Activated CD8-positive, alpha-beta T cell treated with anti-CD3 and anti-CD28 coated beads, Interleukin-2, amount 10 ng/mL, durations not matched to agents 7 days and 5 days (primary cell): ENCODE measurements at regions not wholly inside any gene's neighbourhood (a gene's known extent, or its start where the extent isn't known, plus 50 kb on each side); places are given as distances from the start of the nearest gene placed in this dataset.

Source experiments
- ATAC-seq: fragments of 150-1000 bp; cut with Tn5 transposase; one replicate; pipeline ENCODE4 v1.10.0; 2021; ENCODE audit warnings: moderate library complexity
- CTCF ChIA-PET: fragments of 350-600 bp; sonication (Branson Sonifier 250); formaldehyde crosslinking; loops from one replicate; lab custom pipeline; 2021; ENCODE audit warnings: antibody characterized with exemption; lab: Charles Lee
- POLR2A ChIA-PET: fragments of 350-600 bp; sonication (Branson Sonifier 250); formaldehyde crosslinking; loops from one replicate; lab custom pipeline; 2021; ENCODE audit warnings: antibody characterized with exemption; lab: Charles Lee
- DNase-seq: peaks from one replicate; pipeline ENCODE4 v3.0.0-alpha.2; 2020
- H3K27ac Mint-ChIP-seq: one replicate; pipeline ENCODE4 v1.8.0; 2021; ENCODE audit warnings: mild to moderate bottlenecking, mixed read lengths
- H3K27me3 Mint-ChIP-seq: one replicate; pipeline ENCODE4 v1.8.0; 2021; ENCODE audit warnings: low read depth, mixed read lengths
- H3K36me3 Mint-ChIP-seq: one replicate; pipeline ENCODE4 v1.8.0; 2021; ENCODE audit warnings: low read depth, mixed read lengths
- H3K4me1 Mint-ChIP-seq: one replicate; pipeline ENCODE4 v1.8.0; 2021; ENCODE audit warnings: low read depth, mixed read lengths
- H3K4me3 Mint-ChIP-seq: one replicate; pipeline ENCODE4 v1.8.0; 2021; ENCODE audit warnings: mild to moderate bottlenecking, mixed read lengths
- H3K9me3 Mint-ChIP-seq: one replicate; pipeline ENCODE4 v1.8.0; 2022; ENCODE audit warnings: mixed read lengths; ENCODE audit not compliant: insufficient read depth

- POLR2A ChIA-PET = no interaction called here
- no peaks in the 10 kb centered on the region for H3K9me3 Mint-ChIP-seq
Observed at GRCh38 chr16:27704252-27704651, 154.3 kb downstream of the KATNIP start.

GRCh38 chr16:27706156-27706865, 156.4 kb downstream of the KATNIP start:
- no peak for DNase-seq
- H3K4me3 Mint-ChIP-seq = no peak overlapping the region
- H3K9me3 Mint-ChIP-seq = no peaks in the 10 kb centered on the region
- H3K27ac Mint-ChIP-seq = no peak overlapping the region
- H3K4me1 Mint-ChIP-seq = no peaks in the 10 kb centered on the region
- H3K27me3 Mint-ChIP-seq = no peaks in the 10 kb centered on the region
- H3K36me3 Mint-ChIP-seq = no peaks in the 10 kb centered on the region
- no peak for ATAC-seq
- ChIA-PET POLR2A (no interaction called here), CTCF (no interaction called here)

More at GRCh38 chr16:27704252-27704651, 154.3 kb downstream of the KATNIP start:
- Mint-ChIP-seq H3K4me1 (no peaks in the 10 kb centered on the region), H3K27ac (no peak overlapping the region), H3K4me3 (no peak overlapping the region), H3K36me3 (no peaks in the 10 kb centered on the region), H3K27me3 (no peaks in the 10 kb centered on the region)
- DNase-seq (no peak), ATAC-seq (no peak)
- CTCF ChIA-PET = interaction anchor here (1.7 kb wide), 1 partner anchor 13 kb away, joined by 6 read pairs; no protein-coding TSS in a partner anchor

DNA sequence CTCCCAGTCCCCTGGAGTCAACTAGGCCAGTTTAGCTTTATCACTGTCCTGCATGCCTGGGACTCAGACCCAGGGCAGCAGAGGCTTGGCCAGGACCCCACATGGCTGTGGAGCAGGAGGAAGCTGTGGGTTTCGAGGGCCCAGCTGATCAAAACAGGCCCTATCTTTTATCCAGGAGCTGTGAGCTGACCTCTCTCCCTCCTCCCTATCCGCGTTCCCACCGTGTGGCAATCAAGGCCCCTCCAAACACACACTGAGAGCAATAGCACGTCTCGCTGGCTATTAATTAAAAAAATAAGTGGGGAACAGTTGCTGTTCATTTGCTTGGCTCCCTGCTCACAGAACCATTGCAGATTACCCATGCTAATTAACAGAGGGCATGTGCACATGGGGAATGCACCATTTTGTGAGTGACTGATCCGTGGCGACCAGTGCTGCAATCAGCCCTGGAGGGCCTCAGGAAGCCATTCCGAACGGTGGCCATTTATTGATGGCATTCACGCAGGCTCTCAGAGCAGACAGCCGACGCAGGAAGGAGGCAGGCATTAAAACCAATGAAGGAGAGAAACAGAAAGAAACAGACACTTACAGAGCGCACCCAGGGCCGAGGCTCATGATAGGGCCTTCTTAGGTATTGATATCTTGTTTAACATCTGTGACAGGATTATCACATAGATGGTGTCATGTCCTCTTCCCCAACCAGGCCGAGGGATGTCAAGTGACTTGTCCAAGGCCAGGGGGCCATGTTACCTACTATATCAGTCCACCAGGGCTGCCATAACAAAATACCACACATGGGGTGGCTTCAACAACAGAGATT, 157.1 kb downstream of the KATNIP start:
- CTCF ChIA-PET = no interaction called here

GRCh38 chr16:27708651-27709050, 158.7 kb downstream of the KATNIP start:
- ChIA-PET POLR2A (no interaction called here), CTCF (no interaction called here)
- ATAC-seq (no peak), DNase-seq (no peak)
- Mint-ChIP-seq H3K27ac (no peak overlapping the region), H3K27me3 (no peaks in the 10 kb centered on the region), H3K4me1 (no peaks in the 10 kb centered on the region), H3K4me3 (no peak overlapping the region), H3K36me3 (peaks cover 2% of the 10 kb centered on the region), H3K9me3 (no peaks in the 10 kb centered on the region)

More for the DNA sequence above, 157.1 kb downstream of the KATNIP start:
- Mint-ChIP-seq H3K4me3 (no peak overlapping the region), H3K4me1 (no peaks in the 10 kb centered on the region), H3K9me3 (no peaks in the 10 kb centered on the region), H3K27ac (no peak overlapping the region), H3K36me3 (no peaks in the 10 kb centered on the region), H3K27me3 (no peaks in the 10 kb centered on the region)
- ATAC-seq (no peak), DNase-seq (no peak)
- POLR2A ChIA-PET = interaction anchor here (0.6 kb wide), 1 partner anchor 18 kb away, joined by 4 read pairs; no protein-coding TSS in a partner anchor

GRCh38 chr16:27712251-27712711, 162.3 kb downstream of the KATNIP start:
- Mint-ChIP-seq H3K9me3 (no peaks in the 10 kb centered on the region), H3K4me1 (no peaks in the 10 kb centered on the region), H3K4me3 (no peak overlapping the region), H3K27me3 (no peaks in the 10 kb centered on the region), H3K36me3 (peaks cover 2% of the 10 kb centered on the region), H3K27ac (no peak overlapping the region)
- CTCF ChIA-PET = no interaction called here
- DNase-seq (no peak), ATAC-seq (no peak)
- POLR2A ChIA-PET = no interaction called here

DNA sequence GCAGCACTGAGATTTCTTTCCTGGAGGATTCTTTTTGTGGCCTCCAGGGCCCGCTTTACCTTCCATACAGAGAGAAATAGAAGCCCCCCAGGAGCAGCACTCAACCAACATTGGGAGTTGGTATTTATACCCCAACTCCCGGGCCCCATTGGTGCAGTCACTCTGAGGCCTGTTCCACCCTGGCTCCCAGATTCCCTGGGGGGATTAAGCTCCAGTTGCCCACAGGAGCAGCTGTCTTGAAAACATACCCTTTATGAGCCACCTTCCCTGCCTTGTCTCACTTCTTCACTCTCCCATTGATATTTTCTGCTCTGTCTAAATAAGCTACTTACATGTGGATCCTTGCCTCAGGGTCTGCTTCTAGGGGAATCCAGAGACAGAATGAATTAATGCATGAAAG, 167.8 kb downstream of the KATNIP start:
- Mint-ChIP-seq H3K4me3 (no peak overlapping the region), H3K4me1 (no peaks in the 10 kb centered on the region), H3K27me3 (no peaks in the 10 kb centered on the region), H3K9me3 (no peaks in the 10 kb centered on the region), H3K27ac (no peak overlapping the region), H3K36me3 (peaks cover 2% of the 10 kb centered on the region)
- DNase-seq (no peak), ATAC-seq (no peak)
- ChIA-PET POLR2A (no interaction called here), CTCF (no interaction called here)

- no peak for ATAC-seq
- no peak for DNase-seq
- no peaks in the 10 kb centered on the region for H3K4me1 Mint-ChIP-seq
- no peaks in the 10 kb centered on the region for H3K27me3 Mint-ChIP-seq
- POLR2A ChIA-PET = no interaction called here
- peaks cover 2% of the 10 kb centered on the region for H3K36me3 Mint-ChIP-seq
- H3K4me3 Mint-ChIP-seq = no peak overlapping the region
- H3K27ac Mint-ChIP-seq = no peak overlapping the region
- H3K9me3 Mint-ChIP-seq = no peaks in the 10 kb centered on the region
- CTCF ChIA-PET = no interaction called here
Observed at GRCh38 chr16:27718201-27719105, 168.5 kb downstream of the KATNIP start.

GRCh38 chr16:27719106-27719445, 169.1 kb downstream of the KATNIP start:
- H3K36me3 Mint-ChIP-seq = peaks cover 2% of the 10 kb centered on the region
- no peaks in the 10 kb centered on the region for H3K9me3 Mint-ChIP-seq
- CTCF ChIA-PET = no interaction called here
- ATAC-seq (no peak), DNase-seq (no peak)
- H3K4me3 Mint-ChIP-seq = no peak overlapping the region
- POLR2A ChIA-PET = no interaction called here
- H3K4me1 Mint-ChIP-seq = no peaks in the 10 kb centered on the region
- no peak overlapping the region for H3K27ac Mint-ChIP-seq
- H3K27me3 Mint-ChIP-seq = no peaks in the 10 kb centered on the region

- no peak overlapping the region for H3K27ac Mint-ChIP-seq
- no peaks in the 10 kb centered on the region for H3K4me1 Mint-ChIP-seq
- no peak overlapping the region for H3K4me3 Mint-ChIP-seq
- H3K27me3 Mint-ChIP-seq = no peaks in the 10 kb centered on the region
- ChIA-PET CTCF (no interaction called here), POLR2A (no interaction called here)
- peaks cover 2% of the 10 kb centered on the region for H3K36me3 Mint-ChIP-seq
- no peak for DNase-seq
- no peak for ATAC-seq
- H3K9me3 Mint-ChIP-seq = no peaks in the 10 kb centered on the region
Observed at GRCh38 chr16:27720731-27721530, 171.0 kb downstream of the KATNIP start.

DNA sequence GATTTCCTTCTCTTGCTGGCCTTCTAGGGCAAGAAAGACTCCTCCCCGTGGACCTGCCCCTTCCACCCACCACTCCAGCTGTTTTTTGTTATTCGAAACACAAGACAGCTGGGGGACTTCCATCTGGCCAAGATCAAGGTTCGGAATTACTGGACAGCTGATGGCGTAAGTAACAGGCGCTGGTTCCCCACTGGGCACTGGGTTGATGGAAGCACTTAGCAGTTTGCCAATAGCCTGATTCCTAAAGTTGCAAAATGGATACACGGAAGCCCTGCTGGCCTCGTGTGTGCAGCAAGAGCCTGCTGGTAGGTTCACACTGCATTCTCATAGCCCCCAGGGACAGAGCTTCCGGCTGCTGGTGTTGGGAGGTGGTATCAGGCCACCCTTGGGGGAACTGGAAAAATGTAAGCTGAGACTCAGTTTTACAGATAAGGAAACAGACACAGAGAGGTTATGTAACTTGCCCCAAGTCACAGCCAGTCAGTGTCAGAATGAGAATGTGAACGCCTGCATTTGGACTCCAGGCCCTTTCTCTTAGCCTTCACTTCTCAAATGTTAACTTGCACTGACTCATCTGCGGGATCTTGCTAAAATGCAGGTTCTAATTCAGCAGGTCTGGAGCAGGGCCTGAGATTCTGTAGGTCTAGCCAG, 171.7 kb downstream of the KATNIP start:
- DNase-seq = no peak
- Mint-ChIP-seq H3K36me3 (peaks cover 2% of the 10 kb centered on the region), H3K9me3 (no peaks in the 10 kb centered on the region), H3K4me1 (no peaks in the 10 kb centered on the region), H3K4me3 (no peak overlapping the region), H3K27me3 (no peaks in the 10 kb centered on the region), H3K27ac (no peak overlapping the region)
- POLR2A ChIA-PET = no interaction called here
- CTCF ChIA-PET = no interaction called here
- ATAC-seq = no peak

DNA sequence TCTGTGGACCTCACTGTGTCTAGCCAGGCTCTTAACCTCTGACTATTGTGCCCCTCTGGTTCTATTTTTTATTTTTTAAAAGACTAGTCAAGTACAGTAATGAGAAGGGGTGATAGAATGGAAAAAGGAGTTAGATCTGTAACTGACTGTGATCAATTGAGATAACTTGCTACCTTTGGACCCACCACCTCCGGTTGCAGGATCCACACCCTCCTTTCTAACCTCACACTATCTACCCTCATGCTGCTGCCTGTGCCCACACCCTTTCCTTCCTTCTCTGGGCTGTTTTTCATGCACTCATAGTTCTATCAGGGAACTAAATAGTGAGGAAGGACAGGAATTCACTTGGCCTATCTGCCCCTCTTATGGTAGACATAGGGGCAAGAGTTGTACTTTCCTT, 172.3 kb downstream of the KATNIP start:
- CTCF ChIA-PET = no interaction called here
- Mint-ChIP-seq H3K27ac (no peak overlapping the region), H3K9me3 (no peaks in the 10 kb centered on the region), H3K36me3 (peaks cover 2% of the 10 kb centered on the region), H3K4me1 (no peaks in the 10 kb centered on the region), H3K27me3 (no peaks in the 10 kb centered on the region), H3K4me3 (no peak overlapping the region)
- POLR2A ChIA-PET = no interaction called here
- no peak for ATAC-seq
- DNase-seq = no peak
